HUES48 (cell line): ENCODE measurements at regions not wholly inside any gene's neighbourhood (a gene's known extent, or its start where the extent isn't known, plus 50 kb on each side); places are given as distances from the start of the nearest gene placed in this dataset.

ENCODE experiments used
- H3K27ac ChIP-seq: one replicate; pipeline ENCODE4 v1.7.0; 2013; ENCODE audit warnings: low read depth, low read length, inconsistent platforms
- H3K27me3 ChIP-seq: 2 replicates; pipeline ENCODE4 v1.6.1; 2013; ENCODE audit warnings: mild to moderate bottlenecking, low read length; ENCODE audit not compliant: control insufficient read depth, insufficient read depth
- H3K36me3 ChIP-seq: 2 replicates; pipeline ENCODE4 v1.6.1; 2013; ENCODE audit warnings: low read length; ENCODE audit not compliant: control insufficient read depth, insufficient read depth
- H3K4me1 ChIP-seq: 2 replicates; pipeline ENCODE4 v1.6.1; 2013; ENCODE audit warnings: mild to moderate bottlenecking, low read length; ENCODE audit not compliant: control insufficient read depth, insufficient read depth
- H3K4me3 ChIP-seq: 2 replicates; pipeline ENCODE4 v1.5.1; 2013; ENCODE audit warnings: mild to moderate bottlenecking, low read depth, low read length
- H3K9ac ChIP-seq: 2 replicates; pipeline ENCODE4 v1.6.1; 2013; ENCODE audit warnings: mild to moderate bottlenecking, low read depth, low read length, moderate library complexity
- H3K9me3 ChIP-seq: 2 replicates; pipeline ENCODE4 v1.6.1; 2013; ENCODE audit warnings: low read length; ENCODE audit not compliant: control insufficient read depth, insufficient read depth

GRCh38 chr13:89932902-89933301 is 1414.6 kb upstream of the MIR17HG start:
- Histone ChIP-seq H3K9ac (no peak overlapping the region), H3K4me3 (no peak overlapping the region), H3K9me3 (no peaks in the 10 kb centered on the region)

GRCh38 chr13:89936256-89936655 is 1411.2 kb upstream of the MIR17HG start:
- Histone ChIP-seq H3K4me3 (no peak overlapping the region), H3K4me1 (no peaks in the 10 kb centered on the region), H3K36me3 (no peaks in the 10 kb centered on the region), H3K9me3 (no peaks in the 10 kb centered on the region), H3K27ac (no peak overlapping the region), H3K9ac (no peak overlapping the region), H3K27me3 (no peaks in the 10 kb centered on the region)

More at GRCh38 chr13:89932902-89933301, 1414.6 kb upstream of the MIR17HG start:
- Histone ChIP-seq H3K4me1 (no peaks in the 10 kb centered on the region), H3K36me3 (no peaks in the 10 kb centered on the region), H3K27ac (no peak overlapping the region), H3K27me3 (no peaks in the 10 kb centered on the region)

- Histone ChIP-seq H3K4me1 (no peaks in the 10 kb centered on the region), H3K27me3 (no peaks in the 10 kb centered on the region), H3K9ac (no peak overlapping the region), H3K4me3 (no peak overlapping the region), H3K36me3 (no peaks in the 10 kb centered on the region), H3K9me3 (no peaks in the 10 kb centered on the region), H3K27ac (no peak overlapping the region)
Measured at GRCh38 chr13:89937420-89937819, 1410.1 kb upstream of the MIR17HG start.

- no peaks in the 10 kb centered on the region for H3K36me3 ChIP-seq
- no peak overlapping the region for H3K9ac ChIP-seq
- no peaks in the 10 kb centered on the region for H3K4me1 ChIP-seq
- H3K27ac ChIP-seq: no peak overlapping the region
- H3K4me3 ChIP-seq: no peak overlapping the region
- H3K9me3 ChIP-seq: no peaks in the 10 kb centered on the region
- no peaks in the 10 kb centered on the region for H3K27me3 ChIP-seq
Measured at GRCh38 chr13:89940383-89940782, 1407.1 kb upstream of the MIR17HG start.

- Histone ChIP-seq H3K9ac (no peak overlapping the region), H3K4me1 (no peaks in the 10 kb centered on the region), H3K27ac (no peak overlapping the region), H3K36me3 (no peaks in the 10 kb centered on the region), H3K9me3 (no peaks in the 10 kb centered on the region), H3K27me3 (no peaks in the 10 kb centered on the region), H3K4me3 (no peak overlapping the region)
Measured at GRCh38 chr13:89943139-89943538, 1404.3 kb upstream of the MIR17HG start.

GRCh38 chr13:89950225-89950624 is 1397.3 kb upstream of the MIR17HG start:
- Histone ChIP-seq H3K27me3 (no peaks in the 10 kb centered on the region), H3K36me3 (no peaks in the 10 kb centered on the region), H3K9me3 (no peaks in the 10 kb centered on the region), H3K4me3 (no peak overlapping the region), H3K9ac (no peak overlapping the region), H3K4me1 (no peaks in the 10 kb centered on the region), H3K27ac (no peak overlapping the region)

GRCh38 chr13:89951341-89951740 is 1396.1 kb upstream of the MIR17HG start:
- Histone ChIP-seq H3K9ac (no peak overlapping the region), H3K27ac (no peak overlapping the region), H3K4me3 (no peak overlapping the region), H3K36me3 (no peaks in the 10 kb centered on the region), H3K9me3 (no peaks in the 10 kb centered on the region), H3K27me3 (no peaks in the 10 kb centered on the region), H3K4me1 (no peaks in the 10 kb centered on the region)

GRCh38 chr13:89953581-89953980 is 1393.9 kb upstream of the MIR17HG start:
- H3K27ac ChIP-seq: no peak overlapping the region
- no peaks in the 10 kb centered on the region for H3K9me3 ChIP-seq
- H3K4me3 ChIP-seq: no peak overlapping the region

GRCh38 chr13:89955773-89956172 is 1391.7 kb upstream of the MIR17HG start:
- Histone ChIP-seq H3K4me1 (no peaks in the 10 kb centered on the region), H3K27me3 (no peaks in the 10 kb centered on the region), H3K27ac (no peak overlapping the region)

More at GRCh38 chr13:89953581-89953980, 1393.9 kb upstream of the MIR17HG start:
- no peaks in the 10 kb centered on the region for H3K27me3 ChIP-seq
- H3K4me1 ChIP-seq: no peaks in the 10 kb centered on the region
- no peak overlapping the region for H3K9ac ChIP-seq
- H3K36me3 ChIP-seq: no peaks in the 10 kb centered on the region

GRCh38 chr13:89959074-89959473 is 1388.4 kb upstream of the MIR17HG start:
- Histone ChIP-seq H3K4me1 (no peaks in the 10 kb centered on the region), H3K36me3 (no peaks in the 10 kb centered on the region), H3K27me3 (no peaks in the 10 kb centered on the region), H3K9me3 (no peaks in the 10 kb centered on the region), H3K9ac (no peak overlapping the region), H3K4me3 (no peak overlapping the region), H3K27ac (no peak overlapping the region)

More at GRCh38 chr13:89955773-89956172, 1391.7 kb upstream of the MIR17HG start:
- H3K36me3 ChIP-seq: no peaks in the 10 kb centered on the region
- no peak overlapping the region for H3K4me3 ChIP-seq
- no peaks in the 10 kb centered on the region for H3K9me3 ChIP-seq
- no peak overlapping the region for H3K9ac ChIP-seq

GRCh38 chr13:89965252-89965651 is 1382.2 kb upstream of the MIR17HG start:
- Histone ChIP-seq H3K36me3 (no peaks in the 10 kb centered on the region), H3K27ac (no peak overlapping the region), H3K27me3 (peaks cover 29% of the 10 kb centered on the region), H3K4me3 (no peak overlapping the region), H3K9ac (no peak overlapping the region), H3K4me1 (0 out of 2 replicates have a peak, but pooled peaks cover 4% of the 10 kb centered on the region), H3K9me3 (no peaks in the 10 kb centered on the region)

GRCh38 chr13:89966524-89966923 is 1381.0 kb upstream of the MIR17HG start:
- no peak overlapping the region for H3K4me3 ChIP-seq
- peaks cover 36% of the 10 kb centered on the region for H3K27me3 ChIP-seq
- H3K36me3 ChIP-seq: no peaks in the 10 kb centered on the region

More at GRCh38 chr13:89966524-89966923, 1381.0 kb upstream of the MIR17HG start:
- Histone ChIP-seq H3K9ac (no peak overlapping the region), H3K4me1 (0 out of 2 replicates have a peak, but pooled peaks cover 4% of the 10 kb centered on the region), H3K27ac (no peak overlapping the region), H3K9me3 (no peaks in the 10 kb centered on the region)
